ENCODE measurements at regions not wholly inside any gene's neighbourhood (a gene's known extent, or its start where the extent isn't known, plus 50 kb on each side); places are given as distances from the start of the nearest gene placed in this dataset.

- TF ChIP-seq POLR2A (IDR thresholded peaks at IDR 0.05) (no peak), CTCF (IDR thresholded peaks at IDR 0.05) (no peak)
Observed at GRCh38 chr16:86286991-86287663, 223.2 kb upstream of the FOXF1 start.

Measured in testis (tissue), 2 donors.